Panc1 (cell line): ENCODE measurements at regions not wholly inside any gene's neighbourhood (a gene's known extent, or its start where the extent isn't known, plus 50 kb on each side); places are given as distances from the start of the nearest gene placed in this dataset.
"Not testable (repeated sequence)": the region's sequence is repeated elsewhere in the genome, so short reads cannot be mapped to it uniquely, and the experiment has no call there.

Experiments used
- CTCF ChIP-seq: fragments of 450-650 bp; IDR thresholded peaks from 2 replicates; pipeline ENCODE4 v1.5.1; 2017; ENCODE audit warnings: mild to moderate bottlenecking
- POLR2AphosphoS5 ChIP-seq: IDR thresholded peaks from 2 replicates; pipeline ENCODE4 v1.6.1; 2012; ENCODE audit warnings: mild to moderate bottlenecking, low read depth, low read length, moderate library complexity
- REST ChIP-seq, 2 experiments: IDR thresholded peaks; 2 replicates each; pipeline ENCODE4 v1.6.1; 2011 to 2012; ENCODE audit warnings: low read depth in 2 of 2, control low read depth in 1 of 2, low read length in 1 of 2, mild to moderate bottlenecking in 1 of 2, moderate library complexity in 1 of 2; ENCODE audit not compliant: insufficient read depth in 1 of 2
- SIN3A ChIP-seq: IDR thresholded peaks from 2 replicates; pipeline ENCODE4 v1.6.1; 2012; ENCODE audit warnings: low read depth, mild to moderate bottlenecking, low read length, moderate library complexity, borderline replicate concordance; ENCODE audit not compliant: insufficient read depth
- TCF7L2 ChIP-seq: IDR thresholded peaks from 2 replicates; pipeline ENCODE4 v1.6.1; 2011; ENCODE audit warnings: mild to moderate bottlenecking, low read depth, low read length, inconsistent platforms

GRCh38 chr7:79918632-79919031 is 216.0 kb upstream of the GNAI1 start:
- TF ChIP-seq CTCF; POLR2AphosphoS5; REST (IDR thresholded peaks at IDR 0.05; ENCODE audit: insufficient read depth in 1 of 2, low read depth in 2 of 2, low read length in 1 of 2); SIN3A; TCF7L2: not testable (repeated sequence)
